NCI-H1436 treated with DMSO at 0.1 percent for 48 hours (cell line): ENCODE measurements at regions not wholly inside any gene's neighbourhood (a gene's known extent, or its start where the extent isn't known, plus 50 kb on each side); places are given as distances from the start of the nearest gene placed in this dataset.
"Not testable (repeated sequence)": the region's sequence is repeated elsewhere in the genome, so short reads cannot be mapped to it uniquely, and the experiment has no call there.

Experiments
- DNase-seq: peaks from one replicate; lab custom pipeline; 2025; lab: John Stamatoyannopoulos, UW

GRCh38 chr11:134944131-134944530 lies 532.1 kb upstream of the B3GAT1 start:
- DNase-seq, result no peak

GRCh38 chr11:134943544-134943943 lies 531.5 kb upstream of the B3GAT1 start:
- DNase-seq, result no peak

GRCh38 chr11:134942681-134943080 lies 530.6 kb upstream of the B3GAT1 start:
- DNase-seq, result no peak

GRCh38 chr11:134941936-134942600 lies 530.0 kb upstream of the B3GAT1 start:
- not testable (repeated sequence) for DNase-seq

GRCh38 chr11:134941326-134941725 lies 529.3 kb upstream of the B3GAT1 start:
- DNase-seq, result no peak

GRCh38 chr11:134940441-134941126 lies 528.5 kb upstream of the B3GAT1 start:
- DNase-seq, result no peak

- DNase-seq, result no peak
Measured at GRCh38 chr11:134939905-134940304, 527.9 kb upstream of the B3GAT1 start.

- DNase-seq, result no peak
Measured at GRCh38 chr11:134939031-134939430, 527.0 kb upstream of the B3GAT1 start.

- DNase-seq, result no peak
Measured at GRCh38 chr11:134938212-134938611, 526.2 kb upstream of the B3GAT1 start.

- DNase-seq, result not testable (repeated sequence)
Measured at GRCh38 chr11:134937193-134937592, 525.2 kb upstream of the B3GAT1 start.

- DNase-seq, result no peak
Measured at GRCh38 chr11:134932761-134933160, 520.7 kb upstream of the B3GAT1 start.

GRCh38 chr11:134925432-134925831 lies 513.4 kb upstream of the B3GAT1 start:
- DNase-seq, result no peak

GRCh38 chr11:134923441-134923840 lies 511.4 kb upstream of the B3GAT1 start:
- no peak for DNase-seq

- DNase-seq, result no peak
Measured at GRCh38 chr11:134921938-134922337, 509.9 kb upstream of the B3GAT1 start.

GRCh38 chr11:134920851-134921608 lies 509.0 kb upstream of the B3GAT1 start:
- DNase-seq, result no peak

- DNase-seq, result no peak
Measured at GRCh38 chr11:134916421-134917213, 504.6 kb upstream of the B3GAT1 start.

GRCh38 chr11:134915881-134916280 lies 503.8 kb upstream of the B3GAT1 start:
- no peak for DNase-seq

GRCh38 chr11:134915212-134915611 lies 503.2 kb upstream of the B3GAT1 start:
- no peak for DNase-seq

- DNase-seq, result no peak
Measured at GRCh38 chr11:134913999-134914590, 502.1 kb upstream of the B3GAT1 start.

- DNase-seq, result no peak
Measured at GRCh38 chr11:134913391-134913790, 501.3 kb upstream of the B3GAT1 start.

GRCh38 chr11:134911514-134912180 lies 499.6 kb upstream of the B3GAT1 start:
- no peak for DNase-seq
